ENCODE measurements at regions not wholly inside any gene's neighbourhood (a gene's known extent, or its start where the extent isn't known, plus 50 kb on each side); places are given as distances from the start of the nearest gene placed in this dataset.

GRCh38 chr14:71590131-71590530 lies 342.1 kb upstream of the RGS6 start:
- TF ChIP-seq SIN3A (IDR thresholded peaks at IDR 0.05; ENCODE audit: borderline replicate concordance, insufficient read depth, low read length) (no peak), TAF1 (IDR thresholded peaks at IDR 0.05; ENCODE audit: borderline replicate concordance, insufficient read depth, low read length) (no peak), POLR2AphosphoS5 (IDR thresholded peaks at IDR 0.05; ENCODE audit: low read depth, low read length) (no peak), FOXP2 (optimal IDR thresholded peaks at IDR 0.05; ENCODE audit: borderline replicate concordance, extremely low read depth, extremely low read length, insufficient read depth) (no peak), REST (IDR thresholded peaks at IDR 0.05; ENCODE audit: insufficient read depth in 1 of 2, low read depth in 2 of 2, low read length in 2 of 2) (no peak)

- TF ChIP-seq TAF1 (IDR thresholded peaks at IDR 0.05; ENCODE audit: borderline replicate concordance, insufficient read depth, low read length) (no peak), REST (IDR thresholded peaks at IDR 0.05; ENCODE audit: insufficient read depth in 1 of 2, low read depth in 2 of 2, low read length in 2 of 2) (no peak), SIN3A (IDR thresholded peaks at IDR 0.05; ENCODE audit: borderline replicate concordance, insufficient read depth, low read length) (no peak), POLR2AphosphoS5 (IDR thresholded peaks at IDR 0.05; ENCODE audit: low read depth, low read length) (no peak), FOXP2 (optimal IDR thresholded peaks at IDR 0.05; ENCODE audit: borderline replicate concordance, extremely low read depth, extremely low read length, insufficient read depth) (no peak)
These were observed 341.0 kb upstream of the RGS6 start for GRCh38 chr14:71591231-71591630.

- TF ChIP-seq TAF1 (IDR thresholded peaks at IDR 0.05; ENCODE audit: borderline replicate concordance, insufficient read depth, low read length) (no peak), FOXP2 (optimal IDR thresholded peaks at IDR 0.05; ENCODE audit: borderline replicate concordance, extremely low read depth, extremely low read length, insufficient read depth) (no peak), SIN3A (IDR thresholded peaks at IDR 0.05; ENCODE audit: borderline replicate concordance, insufficient read depth, low read length) (no peak), REST (IDR thresholded peaks at IDR 0.05; ENCODE audit: insufficient read depth in 1 of 2, low read depth in 2 of 2, low read length in 2 of 2) (no peak), POLR2AphosphoS5 (IDR thresholded peaks at IDR 0.05; ENCODE audit: low read depth, low read length) (no peak)
These were observed 340.3 kb upstream of the RGS6 start for GRCh38 chr14:71591929-71592328.

GRCh38 chr14:71592361-71592760 lies 339.9 kb upstream of the RGS6 start:
- TF ChIP-seq TAF1 (IDR thresholded peaks at IDR 0.05; ENCODE audit: borderline replicate concordance, insufficient read depth, low read length), result no peak
- no peak for TF ChIP-seq POLR2AphosphoS5 (IDR thresholded peaks at IDR 0.05; ENCODE audit: low read depth, low read length)
- no peak for TF ChIP-seq SIN3A (IDR thresholded peaks at IDR 0.05; ENCODE audit: borderline replicate concordance, insufficient read depth, low read length)
- no peak for TF ChIP-seq REST (IDR thresholded peaks at IDR 0.05; ENCODE audit: insufficient read depth in 1 of 2, low read depth in 2 of 2, low read length in 2 of 2)
- TF ChIP-seq FOXP2 (optimal IDR thresholded peaks at IDR 0.05; ENCODE audit: borderline replicate concordance, extremely low read depth, extremely low read length, insufficient read depth), result no peak

- TF ChIP-seq REST (IDR thresholded peaks at IDR 0.05; ENCODE audit: insufficient read depth in 1 of 2, low read depth in 2 of 2, low read length in 2 of 2) (no peak), SIN3A (IDR thresholded peaks at IDR 0.05; ENCODE audit: borderline replicate concordance, insufficient read depth, low read length) (no peak), TAF1 (IDR thresholded peaks at IDR 0.05; ENCODE audit: borderline replicate concordance, insufficient read depth, low read length) (no peak), POLR2AphosphoS5 (IDR thresholded peaks at IDR 0.05; ENCODE audit: low read depth, low read length) (no peak), FOXP2 (optimal IDR thresholded peaks at IDR 0.05; ENCODE audit: borderline replicate concordance, extremely low read depth, extremely low read length, insufficient read depth) (no peak)
These were observed 338.3 kb upstream of the RGS6 start for GRCh38 chr14:71593966-71594365.
